ENCODE measurements at regions not wholly inside any gene's neighbourhood (a gene's known extent, or its start where the extent isn't known, plus 50 kb on each side); places are given as distances from the start of the nearest gene placed in this dataset.

GRCh38 chr15:91751611-91752010 is 101.9 kb upstream of the SLCO3A1 start:
- TF ChIP-seq CTCF (IDR thresholded peaks at IDR 0.05; ENCODE audit: poor library complexity, severe bottlenecking), result no peak
- no peak for TF ChIP-seq EZH2 (IDR thresholded peaks at IDR 0.05; ENCODE audit: borderline replicate concordance, insufficient read depth, low read length, poor library complexity, severe bottlenecking)
- no peak for TF ChIP-seq TAF1 (IDR thresholded peaks at IDR 0.05; ENCODE audit: low read depth)
- no peak for TF ChIP-seq SMC3 (conservative IDR thresholded peaks at IDR 0.05; ENCODE audit: poor library complexity)
